HG02981 (cell line): ENCODE measurements at regions not wholly inside any gene's neighbourhood (a gene's known extent, or its start where the extent isn't known, plus 50 kb on each side); places are given as distances from the start of the nearest gene placed in this dataset.

Experiments used
- ATAC-seq: cut with Tn5 transposase; IDR thresholded peaks from one replicate; pipeline ENCODE4 v1.9.1; 2021; ENCODE audit warnings: mild to moderate bottlenecking, moderate library complexity; ENCODE audit not compliant: unreplicated experiment

DNA sequence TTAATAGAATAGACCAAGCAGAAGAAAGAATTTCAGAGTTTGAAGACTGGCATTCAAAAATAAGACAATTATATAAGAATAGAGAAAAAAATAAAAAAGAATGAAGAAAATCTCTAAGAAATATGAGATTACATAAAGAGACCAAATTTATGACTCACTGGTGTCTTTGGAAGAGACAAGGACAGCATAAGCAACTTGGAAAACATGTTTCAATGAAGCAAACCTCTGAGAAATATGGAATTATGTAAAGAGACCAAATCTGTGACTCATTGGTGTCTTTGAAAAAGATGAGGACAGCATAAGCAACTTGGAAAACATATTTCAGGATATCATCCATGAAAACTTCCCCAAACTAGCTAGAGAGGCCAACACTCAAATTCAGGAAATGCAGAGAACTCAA, 60.4 kb upstream of the LYPLAL1 start:
- ATAC-seq: no peak

DNA sequence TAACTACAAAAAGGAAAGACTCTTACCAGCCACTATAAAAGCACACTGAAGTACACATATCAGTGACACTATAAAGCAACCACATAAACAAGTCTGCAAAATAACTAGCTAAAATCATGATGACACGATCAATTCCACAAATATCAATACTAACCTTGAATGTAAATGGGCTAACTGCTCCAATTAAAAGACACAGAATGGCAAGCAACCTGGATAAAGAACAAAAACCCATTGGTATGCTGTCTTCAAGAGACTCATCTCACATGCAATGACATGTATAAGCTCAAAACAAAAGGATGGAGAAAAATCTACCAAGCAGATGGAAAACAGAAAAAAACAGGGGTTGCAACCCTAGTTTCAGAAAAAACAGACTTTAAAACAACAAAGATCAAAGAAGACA, 59.7 kb upstream of the LYPLAL1 start:
- ATAC-seq: no peak

DNA sequence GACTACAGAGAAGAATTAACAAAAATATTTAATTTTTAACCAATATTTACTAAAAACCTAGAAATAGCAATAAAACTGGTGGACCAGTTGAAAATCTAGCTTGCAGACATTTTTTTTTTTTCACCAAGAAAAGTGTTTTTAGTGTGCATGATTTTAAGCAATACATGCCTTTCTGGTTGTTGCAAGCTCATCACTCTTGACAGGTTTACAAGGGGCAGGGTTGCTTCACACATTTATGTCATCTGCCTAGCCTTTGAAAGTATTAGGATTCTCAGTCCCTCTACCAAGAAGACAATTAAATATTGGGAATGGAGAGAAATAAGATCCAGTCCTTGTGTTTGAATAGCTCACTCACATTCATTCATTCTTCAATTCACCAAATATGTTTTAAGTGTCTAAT, 53.8 kb upstream of the LYPLAL1 start:
- no peak for ATAC-seq

DNA sequence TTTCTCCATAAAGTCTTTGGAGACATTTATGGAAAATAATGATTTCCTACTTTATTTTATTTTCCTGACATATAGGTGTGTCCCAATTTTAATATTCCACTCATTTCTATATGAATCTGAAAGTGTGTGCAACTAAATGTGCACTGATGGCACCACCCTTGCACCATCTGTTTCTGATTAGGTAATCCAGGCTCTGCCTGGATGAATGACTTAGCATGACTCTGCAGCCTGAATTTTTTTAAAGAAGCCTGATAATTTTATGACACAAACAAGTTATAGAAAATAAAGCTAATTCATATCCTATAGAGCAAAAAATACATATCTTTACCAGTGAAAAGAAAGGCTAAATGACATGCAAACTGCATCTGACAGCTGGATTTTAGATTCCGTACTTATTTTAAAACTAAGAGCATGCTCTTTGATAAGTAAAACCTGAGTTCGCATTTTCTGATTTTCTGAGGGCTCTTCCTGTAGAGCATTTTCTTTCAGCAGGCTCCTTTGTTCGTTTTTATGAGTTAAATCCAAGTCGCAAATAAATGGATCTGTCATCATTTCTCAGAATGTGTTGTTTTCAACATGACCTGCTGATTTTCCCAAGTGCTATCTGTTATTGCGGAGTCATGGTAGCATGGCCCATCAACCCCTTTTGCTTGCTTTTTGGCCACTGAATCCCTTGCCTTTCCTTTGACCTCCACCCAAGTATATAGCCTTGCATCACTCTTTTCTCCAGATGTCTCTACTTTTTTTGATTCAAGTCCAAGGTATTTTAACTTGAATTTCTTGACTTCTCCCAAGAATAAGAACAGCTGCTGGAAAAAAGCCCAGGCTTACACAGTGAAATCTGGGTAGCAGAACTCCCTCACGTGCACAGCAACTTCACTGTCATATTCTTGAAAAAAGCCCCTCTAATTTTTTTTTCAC, 52.8 kb upstream of the LYPLAL1 start:
- ATAC-seq: no peak

DNA sequence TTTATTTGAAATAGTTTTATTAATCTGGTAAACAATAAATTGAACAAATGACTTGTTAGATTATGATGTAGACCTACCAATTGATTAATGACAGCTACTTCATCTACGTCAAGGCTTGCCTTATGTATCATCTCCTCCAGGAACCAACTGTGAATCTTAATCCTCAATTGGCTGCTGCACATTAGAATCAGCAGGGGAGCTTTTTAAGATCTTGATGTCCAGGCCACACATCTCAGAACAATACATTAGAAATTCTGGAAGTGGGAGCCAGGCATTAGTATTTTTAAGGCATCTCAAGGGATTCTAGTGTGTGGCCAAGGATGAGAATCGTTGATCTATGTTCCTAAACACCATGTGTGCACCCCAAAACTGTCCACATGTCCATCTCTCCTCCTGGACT, 52.0 kb upstream of the LYPLAL1 start:
- ATAC-seq: no peak

DNA sequence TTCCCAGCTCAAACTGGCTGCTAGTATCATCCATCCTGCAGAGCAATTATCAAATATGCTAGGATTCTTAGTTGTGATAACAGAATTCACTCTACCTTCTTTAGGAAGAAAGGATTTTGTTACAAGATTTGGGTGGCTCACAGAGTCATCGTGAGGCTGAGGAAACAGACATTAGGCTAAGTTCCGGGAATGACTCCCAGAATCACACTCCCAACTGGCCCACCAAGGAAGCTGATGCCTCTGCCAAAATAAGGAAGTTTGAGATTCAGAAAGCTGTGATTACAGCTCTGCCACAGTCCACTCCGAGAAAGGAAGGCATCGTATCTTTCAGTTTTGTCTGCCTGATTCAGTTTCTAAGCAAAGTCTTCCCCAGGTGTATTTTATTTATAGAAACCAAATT, 50.6 kb upstream of the LYPLAL1 start:
- ATAC-seq: no peak
